HEK293 (cell line): ENCODE measurements at regions not wholly inside any gene's neighbourhood (a gene's known extent, or its start where the extent isn't known, plus 50 kb on each side); places are given as distances from the start of the nearest gene placed in this dataset.

ENCODE experiments used
- CTCF ChIA-PET: fragments of 350-600 bp; formaldehyde crosslinking; extraction: SDS; loops from one replicate; lab custom pipeline; 2021; ENCODE audit warnings: antibody characterized with exemption; lab: Yijun Ruan, JAX
- POLR2A ChIA-PET: fragments of 300-600 bp; formaldehyde crosslinking; extraction: SDS; loops from one replicate; lab custom pipeline; 2020; ENCODE audit warnings: antibody characterized with exemption, inconsistent platforms; lab: Yijun Ruan, JAX
- H3K27ac ChIP-seq: fragments of 200-500 bp; sonication (Bioruptor generic); 2 replicates; pipeline ENCODE4 v1.5.1; 2014; ENCODE audit warnings: low read depth, low read length, control low read depth, inconsistent platforms; ENCODE audit errors: extremely low read depth
- H3K36me3 ChIP-seq, 2 experiments: fragments of 200-500 bp in 1 of 2; sonication (Bioruptor generic) in 1 of 2; 1 replicate in 1 of 2; 2 replicates in 1 of 2; pipeline ENCODE4 v1.5.1; 2014 to 2017; ENCODE audit warnings: inconsistent platforms in 2 of 2, low read length in 2 of 2; ENCODE audit not compliant: control insufficient read depth in 2 of 2, insufficient read depth in 1 of 2
- H3K4me1 ChIP-seq: fragments of 200-500 bp; sonication (Bioruptor generic); 2 replicates; pipeline ENCODE4 v1.5.1; 2014; ENCODE audit warnings: mild to moderate bottlenecking, low read length, inconsistent platforms; ENCODE audit not compliant: control insufficient read depth, insufficient read depth
- H3K4me3 ChIP-seq: 2 replicates; pipeline ENCODE4 v1.5.1; 2011; ENCODE audit warnings: low read depth, mild to moderate bottlenecking, control low read depth, low read length, moderate library complexity
- H3K9me3 ChIP-seq: fragments of 200-500 bp; sonication (Bioruptor generic); 2 replicates; pipeline ENCODE4 v1.5.1; 2014; ENCODE audit warnings: low read depth, low read length, inconsistent platforms; ENCODE audit not compliant: control insufficient read depth, insufficient read depth
- FEZF1 ChIP-seq: fragments of 450-650 bp; formaldehyde crosslinking; IDR thresholded peaks from 2 replicates; pipeline ENCODE4 v1.5.1; 2016; ENCODE audit warnings: missing biosample characterization, missing genetic modification characterization
- GLIS1 ChIP-seq: fragments of 450-650 bp; formaldehyde crosslinking; IDR thresholded peaks from 2 replicates; pipeline ENCODE4 v1.5.1; 2016; ENCODE audit warnings: missing biosample characterization, missing genetic modification characterization
- HOXA7 ChIP-seq: sonication (generic); formaldehyde crosslinking; IDR thresholded peaks from 2 replicates; pipeline ENCODE4 v1.8.1; 2022; ENCODE audit warnings: missing genetic modification reagents, borderline replicate concordance
- KLF8 ChIP-seq: fragments of 450-650 bp; formaldehyde crosslinking; IDR thresholded peaks from 2 replicates; pipeline ENCODE4 v1.5.1; 2016; ENCODE audit warnings: missing biosample characterization, missing genetic modification characterization
- KLF9 ChIP-seq: fragments of 450-650 bp; formaldehyde crosslinking; IDR thresholded peaks from 2 replicates; pipeline ENCODE4 v1.5.1; 2016; ENCODE audit warnings: missing biosample characterization, missing genetic modification characterization, low read depth
- ZBTB17 ChIP-seq: fragments of 450-650 bp; formaldehyde crosslinking; IDR thresholded peaks from 2 replicates; pipeline ENCODE4 v1.5.1; 2016; ENCODE audit warnings: missing biosample characterization, missing genetic modification characterization
- ZNF2 ChIP-seq: fragments of 450-650 bp; formaldehyde crosslinking; IDR thresholded peaks from 2 replicates; pipeline ENCODE4 v1.5.1; 2016; ENCODE audit warnings: missing biosample characterization, missing genetic modification characterization
- ZNF214 ChIP-seq: fragments of 450-650 bp; formaldehyde crosslinking; IDR thresholded peaks from 2 replicates; pipeline ENCODE4 v1.5.1; 2017; ENCODE audit warnings: missing biosample characterization, mild to moderate bottlenecking, missing genetic modification characterization, borderline replicate concordance
- ZNF341 ChIP-seq: fragments of 450-650 bp; formaldehyde crosslinking; IDR thresholded peaks from 2 replicates; pipeline ENCODE4; 2016; ENCODE audit warnings: low read depth, missing biosample characterization, missing genetic modification characterization
- ZNF426 ChIP-seq: fragments of 450-650 bp; formaldehyde crosslinking; IDR thresholded peaks from 2 replicates; pipeline ENCODE4 v1.5.1; 2017; ENCODE audit warnings: missing biosample characterization, missing genetic modification characterization, mild to moderate bottlenecking, inconsistent platforms, moderate library complexity
- ZNF529 ChIP-seq: fragments of 450-650 bp; formaldehyde crosslinking; IDR thresholded peaks from 2 replicates; pipeline ENCODE4 v1.5.1; 2017; ENCODE audit warnings: missing genetic modification characterization, missing biosample characterization; ENCODE audit not compliant: insufficient replicate concordance
- ZNF558 ChIP-seq: fragments of 450-650 bp; formaldehyde crosslinking; IDR thresholded peaks from 2 replicates; pipeline ENCODE4 v1.5.1; 2016; ENCODE audit warnings: missing biosample characterization, missing genetic modification characterization
- ZNF560 ChIP-seq: fragments of 450-650 bp; formaldehyde crosslinking; IDR thresholded peaks from 2 replicates; pipeline ENCODE4 v1.5.1; 2017; ENCODE audit warnings: missing biosample characterization, missing genetic modification characterization, borderline replicate concordance
- ZNF792 ChIP-seq: fragments of 450-650 bp; formaldehyde crosslinking; IDR thresholded peaks from 2 replicates; pipeline ENCODE4 v1.5.1; 2016; ENCODE audit warnings: missing biosample characterization, missing genetic modification characterization
- ZNF830 ChIP-seq: fragments of 450-650 bp; IDR thresholded peaks from 2 replicates; pipeline ENCODE4 v1.5.0; 2018; ENCODE audit warnings: missing biosample characterization, missing genetic modification characterization, low read depth, mild to moderate bottlenecking, moderate library complexity
- ZSCAN23 ChIP-seq: fragments of 450-650 bp; formaldehyde crosslinking; IDR thresholded peaks from 2 replicates; pipeline ENCODE4 v1.5.1; 2016; ENCODE audit warnings: missing biosample characterization, missing genetic modification characterization
- ZSCAN4 ChIP-seq: fragments of 450-650 bp; formaldehyde crosslinking; IDR thresholded peaks from 2 replicates; pipeline ENCODE4 v1.5.1; 2017; ENCODE audit warnings: missing biosample characterization, missing genetic modification characterization
- TF ChIP-seq, protein P1 (sequence below): fragments of 450-650 bp; formaldehyde crosslinking; IDR thresholded peaks from 2 replicates; pipeline ENCODE4 v1.5.1; 2016; ENCODE audit warnings: missing biosample characterization, missing genetic modification characterization
- TF ChIP-seq, protein P2 (sequence below): fragments of 450-650 bp; formaldehyde crosslinking; IDR thresholded peaks from 2 replicates; pipeline ENCODE4 v1.5.0; 2017; ENCODE audit warnings: missing biosample characterization, missing genetic modification characterization, borderline replicate concordance
- TF ChIP-seq, protein P3 (sequence below): fragments of 450-650 bp; formaldehyde crosslinking; IDR thresholded peaks from 2 replicates; pipeline ENCODE4 v1.5.1; 2016; ENCODE audit warnings: missing biosample characterization, missing genetic modification characterization

GRCh38 chr11:15858881-15859280 is 497.5 kb downstream of the SOX6 start:
- no peaks in the 10 kb centered on the region for H3K9me3 ChIP-seq
- ChIA-PET POLR2A (no interaction called here), CTCF (no interaction called here)
- H3K4me1 ChIP-seq, result no peaks in the 10 kb centered on the region
- no peak overlapping the region for H3K27ac ChIP-seq
- H3K4me3 ChIP-seq, result no peak overlapping the region
- TF ChIP-seq ZNF529 (no peak), KLF8 (tag by site-specific recombination) (no peak), ZNF558 (no peak), ZNF426 (tag by site-specific recombination) (no peak), ZNF830 (tag by site-specific recombination) (no peak), ZNF2 (tag by site-specific recombination) (no peak), ZNF792 (tag by site-specific recombination) (no peak), ZNF341 (tag by site-specific recombination) (no peak), KLF9 (tag by site-specific recombination) (no peak), ZNF214 (tag by site-specific recombination) (no peak), FEZF1 (tag by site-specific recombination) (no peak), ZSCAN23 (tag by site-specific recombination) (no peak), ZSCAN4 (tag by site-specific recombination) (no peak), HOXA7 (CRISPR knock-in tag) (no peak), ZBTB17 (tag by site-specific recombination) (no peak), ZNF560 (tag by site-specific recombination) (no peak), GLIS1 (tag by site-specific recombination) (no peak)
- TF ChIP-seq, protein P1, sequence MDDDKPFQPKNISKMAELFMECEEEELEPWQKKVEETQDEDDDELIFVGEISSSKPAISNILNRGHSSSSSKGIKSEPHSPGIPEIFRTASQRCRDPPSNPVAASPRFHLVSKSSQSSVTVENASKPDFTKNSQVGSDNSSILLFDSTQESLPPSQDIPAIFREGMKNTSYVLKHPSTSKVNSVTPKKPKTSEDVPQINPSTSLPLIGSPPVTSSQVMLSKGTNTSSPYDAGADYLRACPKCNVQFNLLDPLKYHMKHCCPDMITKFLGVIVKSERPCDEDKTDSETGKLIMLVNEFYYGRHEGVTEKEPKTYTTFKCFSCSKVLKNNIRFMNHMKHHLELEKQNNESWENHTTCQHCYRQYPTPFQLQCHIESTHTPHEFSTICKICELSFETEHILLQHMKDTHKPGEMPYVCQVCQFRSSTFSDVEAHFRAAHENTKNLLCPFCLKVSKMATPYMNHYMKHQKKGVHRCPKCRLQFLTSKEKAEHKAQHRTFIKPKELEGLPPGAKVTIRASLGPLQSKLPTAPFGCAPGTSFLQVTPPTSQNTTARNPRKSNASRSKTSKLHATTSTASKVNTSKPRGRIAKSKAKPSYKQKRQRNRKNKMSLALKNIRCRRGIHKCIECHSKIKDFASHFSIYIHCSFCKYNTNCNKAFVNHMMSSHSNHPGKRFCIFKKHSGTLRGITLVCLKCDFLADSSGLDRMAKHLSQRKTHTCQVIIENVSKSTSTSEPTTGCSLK (tag by site-specific recombination), result no peak
- TF ChIP-seq, protein P2, sequence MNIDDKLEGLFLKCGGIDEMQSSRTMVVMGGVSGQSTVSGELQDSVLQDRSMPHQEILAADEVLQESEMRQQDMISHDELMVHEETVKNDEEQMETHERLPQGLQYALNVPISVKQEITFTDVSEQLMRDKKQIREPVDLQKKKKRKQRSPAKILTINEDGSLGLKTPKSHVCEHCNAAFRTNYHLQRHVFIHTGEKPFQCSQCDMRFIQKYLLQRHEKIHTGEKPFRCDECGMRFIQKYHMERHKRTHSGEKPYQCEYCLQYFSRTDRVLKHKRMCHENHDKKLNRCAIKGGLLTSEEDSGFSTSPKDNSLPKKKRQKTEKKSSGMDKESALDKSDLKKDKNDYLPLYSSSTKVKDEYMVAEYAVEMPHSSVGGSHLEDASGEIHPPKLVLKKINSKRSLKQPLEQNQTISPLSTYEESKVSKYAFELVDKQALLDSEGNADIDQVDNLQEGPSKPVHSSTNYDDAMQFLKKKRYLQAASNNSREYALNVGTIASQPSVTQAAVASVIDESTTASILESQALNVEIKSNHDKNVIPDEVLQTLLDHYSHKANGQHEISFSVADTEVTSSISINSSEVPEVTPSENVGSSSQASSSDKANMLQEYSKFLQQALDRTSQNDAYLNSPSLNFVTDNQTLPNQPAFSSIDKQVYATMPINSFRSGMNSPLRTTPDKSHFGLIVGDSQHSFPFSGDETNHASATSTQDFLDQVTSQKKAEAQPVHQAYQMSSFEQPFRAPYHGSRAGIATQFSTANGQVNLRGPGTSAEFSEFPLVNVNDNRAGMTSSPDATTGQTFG, result no peak
- TF ChIP-seq, protein P3, sequence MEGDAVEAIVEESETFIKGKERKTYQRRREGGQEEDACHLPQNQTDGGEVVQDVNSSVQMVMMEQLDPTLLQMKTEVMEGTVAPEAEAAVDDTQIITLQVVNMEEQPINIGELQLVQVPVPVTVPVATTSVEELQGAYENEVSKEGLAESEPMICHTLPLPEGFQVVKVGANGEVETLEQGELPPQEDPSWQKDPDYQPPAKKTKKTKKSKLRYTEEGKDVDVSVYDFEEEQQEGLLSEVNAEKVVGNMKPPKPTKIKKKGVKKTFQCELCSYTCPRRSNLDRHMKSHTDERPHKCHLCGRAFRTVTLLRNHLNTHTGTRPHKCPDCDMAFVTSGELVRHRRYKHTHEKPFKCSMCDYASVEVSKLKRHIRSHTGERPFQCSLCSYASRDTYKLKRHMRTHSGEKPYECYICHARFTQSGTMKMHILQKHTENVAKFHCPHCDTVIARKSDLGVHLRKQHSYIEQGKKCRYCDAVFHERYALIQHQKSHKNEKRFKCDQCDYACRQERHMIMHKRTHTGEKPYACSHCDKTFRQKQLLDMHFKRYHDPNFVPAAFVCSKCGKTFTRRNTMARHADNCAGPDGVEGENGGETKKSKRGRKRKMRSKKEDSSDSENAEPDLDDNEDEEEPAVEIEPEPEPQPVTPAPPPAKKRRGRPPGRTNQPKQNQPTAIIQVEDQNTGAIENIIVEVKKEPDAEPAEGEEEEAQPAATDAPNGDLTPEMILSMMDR (tag by site-specific recombination), result no peak
- TF ChIP-seq, all 188 proteins: peak for 0
- no peaks in the 10 kb centered on the region for H3K36me3 ChIP-seq
